GM18861 (cell line): ENCODE measurements at regions not wholly inside any gene's neighbourhood (a gene's known extent, or its start where the extent isn't known, plus 50 kb on each side); places are given as distances from the start of the nearest gene placed in this dataset.

Experiments used
- ATAC-seq: cut with Tn5 transposase; IDR thresholded peaks from one replicate; pipeline ENCODE4 v1.9.1; 2021; ENCODE audit not compliant: unreplicated experiment

GRCh38 chr11:36719358-36720107, 121.5 kb upstream of the RAG2 start:
- ATAC-seq: no peak

- ATAC-seq: no peak
Measured at GRCh38 chr11:36718451-36718850, 120.4 kb upstream of the RAG2 start.

GRCh38 chr11:36713715-36714114, 115.7 kb upstream of the RAG2 start:
- no peak for ATAC-seq

- no peak for ATAC-seq
Measured at GRCh38 chr11:36711104-36711825, 113.2 kb upstream of the RAG2 start.
